Activated T-cell treated with anti-CD3 and anti-CD28 coated beads, Interleukin-2, amount 50 U/mL, for 4 hours (primary cell): ENCODE measurements at regions not wholly inside any gene's neighbourhood (a gene's known extent, or its start where the extent isn't known, plus 50 kb on each side); places are given as distances from the start of the nearest gene placed in this dataset.

Experiments used
- ATAC-seq, 2 donors: fragments of 200-7000 bp; cut with Tn5 transposase; one replicate each; pipeline ENCODE4 v1.10.0; 2021
- DNase-seq: peaks from one replicate; pipeline ENCODE4 v3.0.0-alpha.2; 2020
- H3K27me3 Mint-ChIP-seq: one replicate; pipeline ENCODE4 v1.8.0; 2021; ENCODE audit warnings: low read depth, mixed read lengths
- H3K36me3 Mint-ChIP-seq: one replicate; pipeline ENCODE4 v1.8.0; 2022; ENCODE audit warnings: mixed read lengths; ENCODE audit not compliant: insufficient read depth
- H3K4me1 Mint-ChIP-seq: one replicate; pipeline ENCODE4 v1.8.0; 2021; ENCODE audit warnings: low read depth, mixed read lengths
- H3K4me3 Mint-ChIP-seq: one replicate; pipeline ENCODE4 v1.8.0; 2021; ENCODE audit warnings: mild to moderate bottlenecking, moderate library complexity, mixed read lengths
- H3K9me3 Mint-ChIP-seq: one replicate; pipeline ENCODE4 v1.8.0; 2021; ENCODE audit warnings: mixed read lengths

DNA sequence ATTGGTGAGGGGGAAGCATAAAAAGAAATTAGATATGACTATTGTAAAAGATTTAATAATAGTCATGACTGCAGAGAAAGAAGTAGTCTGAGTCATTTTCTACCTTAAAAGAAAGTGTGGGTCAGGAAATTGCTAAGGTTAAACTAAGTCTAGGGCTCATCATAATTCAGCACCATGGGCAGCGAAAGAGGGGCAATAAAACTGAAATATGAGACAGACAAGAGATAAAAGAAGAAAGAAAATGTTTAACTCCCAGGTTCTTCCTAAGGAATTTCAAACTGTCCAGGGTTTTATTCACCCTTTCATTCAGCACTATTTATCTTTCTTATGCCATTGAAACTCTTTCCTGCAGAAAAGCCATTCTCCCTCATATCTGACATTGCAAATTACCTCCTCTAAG, 114.4 kb upstream of the API5 start:
- Mint-ChIP-seq H3K36me3 (no peaks in the 10 kb centered on the region), H3K9me3 (peaks cover 4% of the 10 kb centered on the region), H3K4me3 (no peak overlapping the region), H3K27me3 (no peaks in the 10 kb centered on the region), H3K4me1 (no peaks in the 10 kb centered on the region)
- ATAC-seq: no peak
- no peak for DNase-seq

DNA sequence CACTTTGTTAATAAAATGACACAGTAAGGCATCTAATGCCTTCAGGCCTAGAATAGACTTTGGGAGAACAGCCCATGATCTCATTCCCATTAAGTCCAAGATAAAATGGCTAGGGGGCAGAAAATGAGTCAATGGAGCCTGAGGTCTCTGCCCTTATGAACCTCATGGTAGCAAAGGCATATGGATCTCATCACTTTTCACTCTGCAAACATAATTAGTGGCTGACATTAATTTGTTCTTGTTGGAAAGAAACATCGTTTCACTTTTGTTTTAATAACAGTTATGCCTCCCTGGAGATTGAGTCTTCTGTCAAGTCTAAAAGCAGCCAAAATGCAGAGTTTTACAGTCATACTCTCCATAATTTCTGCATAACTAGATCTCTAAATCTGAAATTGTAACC, 111.8 kb upstream of the API5 start:
- no peak overlapping the region for H3K4me3 Mint-ChIP-seq
- ATAC-seq (no peak), DNase-seq (no peak)
- H3K27me3 Mint-ChIP-seq: no peaks in the 10 kb centered on the region
- no peaks in the 10 kb centered on the region for H3K36me3 Mint-ChIP-seq
- peaks cover 4% of the 10 kb centered on the region for H3K9me3 Mint-ChIP-seq
- no peaks in the 10 kb centered on the region for H3K4me1 Mint-ChIP-seq

DNA sequence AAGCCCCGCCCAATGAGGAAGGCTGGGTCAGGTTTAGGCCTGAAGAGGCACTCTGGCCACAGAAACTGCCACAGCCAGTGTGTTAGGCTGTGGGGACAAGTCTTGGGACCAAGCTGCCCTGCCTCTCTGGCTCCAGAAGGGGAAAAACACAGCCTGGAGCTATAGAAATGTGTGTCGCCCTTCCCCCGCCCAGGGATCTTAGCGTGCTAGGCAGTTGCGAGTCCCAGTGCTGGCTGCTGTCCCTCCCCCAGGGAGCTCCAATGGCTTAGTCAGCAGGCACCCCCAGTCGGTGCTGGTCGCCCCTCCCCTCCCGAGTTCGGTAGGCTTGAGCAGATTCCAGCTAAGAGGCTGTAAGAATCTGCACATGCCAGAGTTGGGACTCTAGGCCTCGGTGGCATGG, 99.5 kb upstream of the API5 start:
- no peaks in the 10 kb centered on the region for H3K36me3 Mint-ChIP-seq
- no peak for ATAC-seq

DNA sequence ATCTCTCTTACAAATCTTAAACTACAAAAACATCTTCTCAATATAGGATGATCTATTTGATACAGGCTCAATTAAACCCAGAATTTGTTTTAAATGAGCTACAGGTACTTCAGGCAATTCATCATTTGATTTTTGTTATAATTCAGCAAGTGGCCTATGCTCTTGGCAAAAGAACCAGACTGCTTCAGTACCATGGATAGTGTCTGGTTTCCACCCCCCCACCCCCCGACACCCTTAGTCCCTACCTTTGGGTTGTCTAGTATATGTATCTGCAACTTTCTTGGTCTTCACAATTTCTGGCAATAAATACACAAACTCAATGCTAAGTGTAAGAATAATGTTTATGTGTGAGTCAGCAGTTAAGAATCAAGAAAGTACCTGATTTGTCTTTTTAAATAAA, 97.3 kb upstream of the API5 start:
- ATAC-seq: no peak
- no peak overlapping the region for H3K4me3 Mint-ChIP-seq

More for the DNA sequence above, 99.5 kb upstream of the API5 start:
- no peak for DNase-seq
- Mint-ChIP-seq H3K27me3 (peaks cover 5% of the 10 kb centered on the region), H3K4me3 (no peak overlapping the region), H3K9me3 (peaks cover 28% of the 10 kb centered on the region), H3K4me1 (no peaks in the 10 kb centered on the region)

DNA sequence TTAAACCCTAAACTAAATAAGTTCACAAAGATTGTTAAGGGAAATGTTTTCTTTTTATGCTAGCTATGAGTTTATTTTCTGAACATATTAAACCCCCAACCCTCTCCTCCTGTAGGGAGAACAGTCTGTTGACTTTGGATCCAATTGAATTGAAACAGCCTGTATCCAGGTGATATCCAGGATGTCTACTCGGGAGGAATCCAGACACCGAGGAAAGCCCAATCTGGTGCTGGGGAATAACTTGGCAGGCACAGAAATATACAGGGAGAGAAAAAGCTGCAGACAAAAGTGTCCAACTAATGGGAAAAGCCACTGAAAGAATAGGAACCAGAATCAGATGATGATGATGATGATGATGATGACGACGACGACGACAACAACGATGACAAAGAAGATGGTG, 93.9 kb upstream of the API5 start:
- H3K27me3 Mint-ChIP-seq: peaks cover 3% of the 10 kb centered on the region
- no peak overlapping the region for H3K4me3 Mint-ChIP-seq
- no peak for ATAC-seq

More for the DNA sequence above, 97.3 kb upstream of the API5 start:
- no peaks in the 10 kb centered on the region for H3K36me3 Mint-ChIP-seq
- H3K4me1 Mint-ChIP-seq: no peaks in the 10 kb centered on the region
- no peak for DNase-seq
- peaks cover 5% of the 10 kb centered on the region for H3K27me3 Mint-ChIP-seq
- peaks cover 15% of the 10 kb centered on the region for H3K9me3 Mint-ChIP-seq

DNA sequence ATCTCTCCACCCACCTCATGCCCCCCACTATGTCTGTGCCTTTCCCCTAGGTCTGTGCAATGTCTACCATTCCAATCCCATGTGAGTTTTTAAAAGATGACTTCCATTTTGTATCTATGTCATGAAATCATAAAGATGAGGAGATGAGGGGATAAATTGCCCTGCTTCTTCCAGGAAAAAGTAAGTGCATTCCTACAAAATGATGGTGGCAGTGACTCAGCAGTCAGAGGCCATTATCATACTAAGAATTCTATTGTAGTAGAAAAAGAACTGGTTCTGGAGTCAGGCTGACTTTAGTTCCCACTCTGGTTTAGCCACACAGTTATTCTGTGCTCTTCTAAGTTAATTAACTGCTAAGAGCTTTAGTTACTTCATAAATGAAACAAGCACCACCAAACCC, 89.6 kb upstream of the API5 start:
- no peaks in the 10 kb centered on the region for H3K4me1 Mint-ChIP-seq
- no peaks in the 10 kb centered on the region for H3K9me3 Mint-ChIP-seq
- no peaks in the 10 kb centered on the region for H3K27me3 Mint-ChIP-seq
- no peak for ATAC-seq
- H3K36me3 Mint-ChIP-seq: no peaks in the 10 kb centered on the region
- DNase-seq: no peak
- no peak overlapping the region for H3K4me3 Mint-ChIP-seq

More for the DNA sequence above, 93.9 kb upstream of the API5 start:
- Mint-ChIP-seq H3K36me3 (no peaks in the 10 kb centered on the region), H3K4me1 (no peaks in the 10 kb centered on the region), H3K9me3 (no peaks in the 10 kb centered on the region)
- no peak for DNase-seq

DNA sequence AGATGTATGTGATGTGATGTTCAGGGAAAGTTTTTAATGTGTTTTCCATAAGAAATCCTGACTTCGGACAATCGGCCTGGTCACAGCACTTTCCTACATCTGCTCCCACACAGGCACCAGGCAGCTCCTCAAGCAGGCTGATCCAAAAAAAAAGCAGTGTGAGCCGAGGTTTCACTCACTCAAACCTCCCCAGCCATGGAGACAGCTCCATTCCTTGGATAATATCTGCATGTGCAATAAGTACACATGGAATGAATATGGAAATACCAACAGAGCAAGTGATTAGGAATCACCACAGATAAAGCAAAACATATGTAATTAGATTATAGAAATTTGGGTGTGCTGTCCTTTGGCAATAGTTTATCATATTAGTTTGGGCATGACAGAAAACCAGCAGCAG, 88.8 kb upstream of the API5 start:
- Mint-ChIP-seq H3K36me3 (no peaks in the 10 kb centered on the region), H3K27me3 (no peaks in the 10 kb centered on the region), H3K4me3 (no peak overlapping the region), H3K4me1 (no peaks in the 10 kb centered on the region), H3K9me3 (no peaks in the 10 kb centered on the region)
- DNase-seq (no peak), ATAC-seq (no peak)

DNA sequence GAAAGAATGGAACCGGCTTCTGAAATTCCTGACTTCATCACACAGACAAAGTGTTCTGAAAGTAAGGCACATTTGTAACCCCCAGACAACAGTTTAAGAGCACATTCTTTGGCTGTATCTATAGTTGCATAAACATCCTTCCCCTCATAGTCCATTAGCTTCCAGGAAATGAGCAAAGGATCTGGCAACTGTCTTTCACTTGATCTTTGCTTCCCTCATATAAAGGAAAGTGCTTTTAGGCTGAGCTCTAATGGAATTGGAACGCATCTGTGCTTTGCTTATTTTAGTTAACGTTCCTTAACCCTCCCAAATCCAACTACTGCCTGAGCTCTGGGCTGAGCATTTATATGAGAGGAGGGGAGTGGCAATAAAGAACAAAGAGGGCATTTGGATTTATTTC, 76.9 kb upstream of the API5 start:
- no peaks in the 10 kb centered on the region for H3K4me1 Mint-ChIP-seq
- peaks cover 2% of the 10 kb centered on the region for H3K27me3 Mint-ChIP-seq
- DNase-seq (no peak), ATAC-seq (no peak)
- no peaks in the 10 kb centered on the region for H3K36me3 Mint-ChIP-seq
- peaks cover 4% of the 10 kb centered on the region for H3K9me3 Mint-ChIP-seq
- no peak overlapping the region for H3K4me3 Mint-ChIP-seq

DNA sequence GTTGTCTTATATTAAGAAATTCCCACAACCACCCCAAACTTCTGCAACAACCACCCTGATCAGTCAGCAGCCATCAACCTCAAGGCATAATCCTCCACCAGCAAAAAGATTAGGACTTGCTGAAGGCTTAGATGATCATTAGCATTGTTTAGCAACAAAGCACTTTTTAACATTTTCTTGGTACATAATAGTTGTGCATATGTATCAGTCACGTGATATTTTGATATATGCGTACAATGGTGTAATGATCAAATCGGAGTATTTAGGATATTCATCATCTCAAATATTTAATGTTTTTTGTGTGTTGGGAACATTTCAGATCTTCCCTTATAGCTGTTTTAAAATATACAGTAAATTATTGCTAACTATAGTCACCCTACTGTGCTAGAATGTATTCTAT, 73.5 kb upstream of the API5 start:
- no peak for ATAC-seq

DNA sequence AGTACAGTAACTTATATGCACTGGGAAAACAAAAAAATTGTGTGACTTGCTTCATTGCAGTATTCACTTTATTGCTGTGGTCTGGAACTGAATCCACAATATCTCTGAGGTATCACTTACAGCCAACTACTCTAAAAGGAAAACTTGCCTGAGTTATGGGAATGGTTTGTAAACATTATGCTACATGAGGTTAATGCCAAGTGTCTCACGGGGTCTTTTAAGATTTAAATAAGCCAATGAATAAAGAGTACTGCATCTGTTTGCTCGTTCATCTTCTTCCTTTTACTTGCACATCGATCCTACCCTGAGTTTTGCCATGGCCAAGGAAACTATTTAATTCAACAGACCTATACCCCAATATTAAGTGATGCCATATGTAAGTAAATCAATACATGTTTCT, 72.0 kb upstream of the API5 start:
- ATAC-seq: no peak
- Mint-ChIP-seq H3K36me3 (no peaks in the 10 kb centered on the region), H3K9me3 (peaks cover 4% of the 10 kb centered on the region), H3K4me1 (no peaks in the 10 kb centered on the region), H3K27me3 (peaks cover 4% of the 10 kb centered on the region), H3K4me3 (no peak overlapping the region)
- DNase-seq: no peak

More for the DNA sequence above, 73.5 kb upstream of the API5 start:
- Mint-ChIP-seq H3K4me1 (no peaks in the 10 kb centered on the region), H3K9me3 (peaks cover 4% of the 10 kb centered on the region), H3K36me3 (no peaks in the 10 kb centered on the region), H3K27me3 (no peaks in the 10 kb centered on the region), H3K4me3 (no peak overlapping the region)
- DNase-seq: no peak

DNA sequence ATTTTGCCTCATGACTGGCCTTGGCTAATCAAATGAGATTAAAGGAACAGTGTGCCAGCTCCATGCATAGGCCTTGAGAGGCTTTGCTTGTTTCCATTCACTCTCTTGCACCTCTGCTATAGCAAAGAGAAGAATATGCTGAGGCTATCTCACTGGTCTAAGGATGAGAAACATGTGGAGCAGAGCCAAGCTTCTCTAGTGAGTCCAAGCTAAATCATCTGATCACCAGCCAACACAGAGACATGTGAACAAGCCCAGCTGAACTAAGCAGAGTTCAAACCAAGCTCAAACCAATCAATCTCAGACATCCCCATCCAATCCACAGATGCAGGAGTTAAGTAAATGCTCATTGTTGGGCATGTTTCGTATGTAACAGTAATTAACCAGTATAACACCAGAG, 69.4 kb upstream of the API5 start:
- Mint-ChIP-seq H3K27me3 (peaks cover 4% of the 10 kb centered on the region), H3K9me3 (no peaks in the 10 kb centered on the region), H3K4me3 (no peak overlapping the region), H3K4me1 (no peaks in the 10 kb centered on the region), H3K36me3 (no peaks in the 10 kb centered on the region)
- ATAC-seq: no peak
- DNase-seq: no peak

DNA sequence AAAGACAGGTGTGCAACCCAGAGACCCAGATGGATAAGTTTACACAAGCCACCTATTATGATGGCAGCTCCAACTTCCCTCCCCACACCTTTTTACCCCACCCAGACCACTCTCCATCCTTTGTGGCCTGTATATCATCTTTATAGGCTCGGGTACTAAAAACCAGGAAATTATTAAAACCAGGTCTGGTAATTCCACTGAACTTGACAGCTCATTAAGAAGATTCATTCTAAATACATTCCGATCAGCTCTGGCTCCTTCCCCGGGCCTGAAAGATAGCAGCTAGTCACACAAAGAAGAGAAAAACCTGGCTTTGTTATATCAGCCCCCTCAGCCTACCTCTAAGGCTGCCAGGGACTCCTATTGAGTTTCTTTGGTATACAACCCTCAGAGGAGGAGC, 67.9 kb upstream of the API5 start:
- no peaks in the 10 kb centered on the region for H3K9me3 Mint-ChIP-seq
- ATAC-seq (no peak), DNase-seq (no peak)
- peaks cover 4% of the 10 kb centered on the region for H3K27me3 Mint-ChIP-seq
- no peak overlapping the region for H3K4me3 Mint-ChIP-seq
- no peaks in the 10 kb centered on the region for H3K36me3 Mint-ChIP-seq
- no peaks in the 10 kb centered on the region for H3K4me1 Mint-ChIP-seq

DNA sequence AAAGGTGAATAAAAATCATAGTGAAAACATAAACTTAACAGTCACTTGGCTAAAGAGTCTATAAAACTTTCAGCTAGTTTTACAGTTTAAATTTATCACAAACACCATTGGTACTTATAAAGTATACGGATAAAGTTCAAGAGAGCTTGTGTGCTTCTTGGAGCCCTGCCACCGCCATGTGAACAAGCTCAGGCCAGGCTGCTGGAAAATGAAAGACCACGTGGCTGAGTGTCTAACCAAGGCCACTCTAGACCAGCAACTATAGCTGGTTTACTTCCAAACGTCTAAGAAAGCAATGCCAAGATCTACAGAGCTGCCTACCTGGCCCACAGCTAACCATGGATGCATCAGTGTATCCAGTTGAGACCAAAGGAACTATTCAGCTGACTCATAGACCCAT, 66.3 kb upstream of the API5 start:
- Mint-ChIP-seq H3K4me1 (no peaks in the 10 kb centered on the region), H3K9me3 (no peaks in the 10 kb centered on the region), H3K36me3 (no peaks in the 10 kb centered on the region), H3K4me3 (no peak overlapping the region), H3K27me3 (peaks cover 4% of the 10 kb centered on the region)
- ATAC-seq: no peak
- no peak for DNase-seq

DNA sequence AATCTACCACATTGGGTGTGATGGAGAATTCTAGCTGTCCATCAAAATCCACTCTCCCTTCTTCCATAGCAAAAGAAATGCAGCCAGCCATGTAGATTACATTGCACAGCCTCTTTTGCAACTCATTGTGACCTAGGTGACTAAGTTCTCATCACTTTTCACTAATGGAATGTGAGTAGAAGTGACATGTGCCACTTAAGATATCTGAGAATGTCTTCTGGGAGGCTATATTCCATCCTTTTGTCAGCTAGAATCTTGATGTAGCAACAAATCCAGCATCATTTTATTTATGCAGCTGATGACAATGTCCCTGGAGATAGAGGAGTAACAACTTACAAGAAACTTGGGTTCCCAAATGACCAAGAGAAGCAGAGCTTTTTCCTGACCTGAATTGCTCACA, 61.5 kb upstream of the API5 start:
- H3K4me1 Mint-ChIP-seq: no peaks in the 10 kb centered on the region
- no peak for DNase-seq
- no peaks in the 10 kb centered on the region for H3K9me3 Mint-ChIP-seq
- no peaks in the 10 kb centered on the region for H3K36me3 Mint-ChIP-seq
- no peak for ATAC-seq
- H3K27me3 Mint-ChIP-seq: peaks cover 7% of the 10 kb centered on the region
- H3K4me3 Mint-ChIP-seq: no peak overlapping the region

DNA sequence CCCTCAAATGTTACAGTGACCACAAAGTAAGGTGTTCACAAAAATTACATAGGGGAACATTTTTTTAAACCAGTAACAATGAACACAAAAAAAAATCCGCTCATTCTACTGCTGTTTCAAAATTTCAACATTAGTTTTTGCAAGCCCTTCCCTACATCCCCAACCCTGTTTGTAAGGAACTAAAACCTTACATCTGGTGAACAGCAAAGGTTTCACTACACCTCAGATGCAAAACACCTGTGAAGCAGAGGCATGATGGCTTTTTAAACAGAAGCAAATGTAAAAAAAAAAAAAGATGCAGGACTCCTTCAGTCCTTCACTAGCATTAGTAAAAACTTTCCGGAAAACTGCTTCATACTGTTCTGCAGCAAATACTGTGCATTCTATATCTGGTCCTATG, 50.0 kb upstream of the API5 start:
- Mint-ChIP-seq H3K4me3 (no peak overlapping the region), H3K9me3 (peaks cover 12% of the 10 kb centered on the region), H3K27me3 (no peaks in the 10 kb centered on the region), H3K36me3 (no peaks in the 10 kb centered on the region), H3K4me1 (no peaks in the 10 kb centered on the region)
- ATAC-seq (no peak), DNase-seq (no peak)
